HG02840 (cell line): ENCODE measurements at regions not wholly inside any gene's neighbourhood (a gene's known extent, or its start where the extent isn't known, plus 50 kb on each side); places are given as distances from the start of the nearest gene placed in this dataset.

Source experiments
- ATAC-seq: cut with Tn5 transposase; IDR thresholded peaks from one replicate; pipeline ENCODE4 v1.9.1; 2021; ENCODE audit warnings: mild to moderate bottlenecking, moderate library complexity, moderate number of reproducible peaks; ENCODE audit not compliant: unreplicated experiment, low FRiP score

GRCh38 chr6:113402544-113402943, 454.6 kb upstream of the MARCKS start:
- no peak for ATAC-seq

GRCh38 chr6:113403966-113404595, 453.1 kb upstream of the MARCKS start:
- no peak for ATAC-seq

- no peak for ATAC-seq
Observed at GRCh38 chr6:113405326-113406047, 451.7 kb upstream of the MARCKS start.

GRCh38 chr6:113406048-113406695, 451.0 kb upstream of the MARCKS start:
- ATAC-seq = no peak

GRCh38 chr6:113411011-113411410, 446.1 kb upstream of the MARCKS start:
- ATAC-seq = no peak

GRCh38 chr6:113412589-113413357, 444.4 kb upstream of the MARCKS start:
- no peak for ATAC-seq

- ATAC-seq = no peak
Observed at GRCh38 chr6:113414511-113414910, 442.6 kb upstream of the MARCKS start.

GRCh38 chr6:113416170-113416569, 441.0 kb upstream of the MARCKS start:
- no peak for ATAC-seq

- no peak for ATAC-seq
Observed at GRCh38 chr6:113420290-113420689, 436.9 kb upstream of the MARCKS start.

- ATAC-seq = no peak
Observed at GRCh38 chr6:113421997-113422396, 435.1 kb upstream of the MARCKS start.

- no peak for ATAC-seq
Observed at GRCh38 chr6:113423956-113424355, 433.2 kb upstream of the MARCKS start.

GRCh38 chr6:113425977-113426660, 431.0 kb upstream of the MARCKS start:
- no peak for ATAC-seq

GRCh38 chr6:113427617-113428016, 429.5 kb upstream of the MARCKS start:
- no peak for ATAC-seq

GRCh38 chr6:113428702-113429101, 428.4 kb upstream of the MARCKS start:
- ATAC-seq = no peak

GRCh38 chr6:113432521-113433334, 424.4 kb upstream of the MARCKS start:
- ATAC-seq = no peak

GRCh38 chr6:113433335-113433991, 423.7 kb upstream of the MARCKS start:
- ATAC-seq = no peak

- no peak for ATAC-seq
Observed at GRCh38 chr6:113434641-113435040, 422.5 kb upstream of the MARCKS start.

GRCh38 chr6:113437566-113437965, 419.6 kb upstream of the MARCKS start:
- ATAC-seq = no peak

- ATAC-seq = no peak
Observed at GRCh38 chr6:113439866-113440265, 417.3 kb upstream of the MARCKS start.
